HepG2 (cell line): ENCODE measurements at regions not wholly inside any gene's neighbourhood (a gene's known extent, or its start where the extent isn't known, plus 50 kb on each side); places are given as distances from the start of the nearest gene placed in this dataset.

Experiments used
- ATAC-seq: fragments of 200-7000 bp; cut with Tn5 transposase; 3 replicates; pipeline ENCODE4 v1.9.1; 2020; ENCODE audit warnings: mild to moderate bottlenecking, moderate library complexity
- BruUV-seq: library from RNA; stranded (reverse); fragments of 400-500 nt; replicated peaks from 2 replicates; lab custom pipeline; 2021; lab: Mats Ljungman, UMichigan
- CTCF ChIA-PET: fragments of 300-600 bp; formaldehyde crosslinking; extraction: SDS; loops from one replicate; lab custom pipeline; 2021; ENCODE audit warnings: low total read pairs, inconsistent platforms, low intra/inter-chr PET ratio; lab: Yijun Ruan, JAX
- POLR2A ChIA-PET: fragments of 350-600 bp; sonication (Branson Sonifier 250); formaldehyde crosslinking; loops from one replicate; lab custom pipeline; 2020; ENCODE audit warnings: antibody characterized with exemption, inconsistent platforms; lab: Yijun Ruan, JAX
- DNase-seq: peaks from one replicate; pipeline ENCODE4 v3.0.0-alpha.2; 2015; ENCODE audit warnings: low spot score
- FAIRE-seq: peaks from 3 replicates; lab custom pipeline; 2011; peaks lifted over from hg19 to GRCh38; lab: Jason Lieb, UNC
- H2AFZ ChIP-seq: one replicate; pipeline ENCODE4 v1.6.1; 2011; ENCODE audit warnings: low read length, inconsistent platforms
- H3K27ac ChIP-seq: fragments of 300-600 bp; 3 replicates; pipeline ENCODE4 v1.8.0; 2011; ENCODE audit warnings: mixed run types, mild to moderate bottlenecking, mixed read lengths, low read length, inconsistent platforms; ENCODE audit not compliant: insufficient read depth; ENCODE audit errors: extremely low read length
- H3K27me3 ChIP-seq, 2 experiments: fragments of 200-600 bp in 1 of 2; 2 replicates in 1 of 2; 3 replicates in 1 of 2; pipeline versions ENCODE4 v1.6.0 to v1.8.0; 2011; ENCODE audit warnings: low read length in 2 of 2, mild to moderate bottlenecking in 2 of 2, moderate library complexity in 2 of 2, inconsistent platforms in 1 of 2; ENCODE audit not compliant: insufficient read depth in 2 of 2, control insufficient read depth in 1 of 2
- H3K36me3 ChIP-seq, 2 experiments: fragments of 200-600 bp in 1 of 2; replicated peaks in 1 of 2; 2 replicates in 1 of 2; 3 replicates in 1 of 2; pipeline versions ENCODE4 v1.5.1 to v1.8.0; 2011; ENCODE audit warnings: low read length in 2 of 2, inconsistent platforms in 1 of 2; ENCODE audit not compliant: insufficient read depth in 2 of 2, control insufficient read depth in 1 of 2
- H3K4me1 ChIP-seq: 2 replicates; pipeline ENCODE4 v1.5.1; 2012; ENCODE audit warnings: low read length, inconsistent platforms; ENCODE audit not compliant: insufficient read depth
- H3K4me2 ChIP-seq: 2 replicates; pipeline ENCODE4 v1.6.0; 2011; ENCODE audit warnings: low read depth, low read length, inconsistent platforms
- H3K4me3 ChIP-seq, 3 experiments: fragments of 200-600 bp in 1 of 3; sonication (generic), shearing (Covaris generic) in 1 of 3; replicated peaks in 1 of 3; 2 replicates each; pipeline ENCODE4 v1.5.1; 2011 to 2016; ENCODE audit warnings: low read length in 3 of 3, inconsistent platforms in 2 of 3, low read depth in 2 of 3, mild to moderate bottlenecking in 2 of 3, control low read depth in 1 of 3, mixed read lengths in 1 of 3; ENCODE audit not compliant: insufficient read depth in 1 of 3
- H3K79me2 ChIP-seq: one replicate; pipeline ENCODE4 v1.6.1; 2011; ENCODE audit warnings: low read length, inconsistent platforms; ENCODE audit not compliant: insufficient read depth
- H3K9ac ChIP-seq: 2 replicates; pipeline ENCODE4 v1.6.0; 2011; ENCODE audit warnings: mild to moderate bottlenecking, low read depth, low read length, inconsistent platforms; ENCODE audit not compliant: insufficient read depth
- H3K9me3 ChIP-seq: 2 replicates; pipeline ENCODE4 v1.5.1; 2012; ENCODE audit warnings: mild to moderate bottlenecking, low read length
- H4K20me1 ChIP-seq: 2 replicates; pipeline ENCODE4 v1.6.0; 2011; ENCODE audit warnings: inconsistent platforms, mild to moderate bottlenecking, low read length, moderate library complexity; ENCODE audit not compliant: insufficient read depth
- CC2D1A ChIP-seq: sonication (generic); formaldehyde crosslinking; IDR thresholded peaks from 2 replicates; pipeline ENCODE4 v1.8.1; 2023; ENCODE audit warnings: mild to moderate bottlenecking, missing genetic modification reagents
- CCAR2 ChIP-seq: fragments of 200-400 bp; formaldehyde crosslinking; optimal IDR thresholded peaks from 2 replicates; pipeline ENCODE3; 2018; ENCODE audit warnings: low read depth, mild to moderate bottlenecking, low read length, moderate library complexity
- FOSL2 ChIP-seq: sonication (generic); formaldehyde crosslinking; IDR thresholded peaks from 2 replicates; pipeline ENCODE4 v1.4.0; 2020; ENCODE audit warnings: missing genetic modification reagents
- KDM3A ChIP-seq: IDR thresholded peaks from 2 replicates; pipeline ENCODE4 v1.6.1; 2018; ENCODE audit warnings: low read depth, missing compliant biosample characterization
- KMT2A ChIP-seq: sonication (generic); formaldehyde crosslinking; IDR thresholded peaks from 2 replicates; pipeline ENCODE4 v1.4.0; 2020; ENCODE audit warnings: missing genetic modification reagents
- PHF5A ChIP-seq: IDR thresholded peaks from one replicate; pipeline ENCODE4 v1.6.1; 2018; ENCODE audit warnings: low read depth, missing genetic modification reagents; ENCODE audit not compliant: unreplicated experiment
- RBAK ChIP-seq: sonication (generic); formaldehyde crosslinking; IDR thresholded peaks from 2 replicates; pipeline ENCODE4 v1.5.1; 2020; ENCODE audit warnings: mild to moderate bottlenecking, missing genetic modification reagents
- SCMH1 ChIP-seq: sonication (generic); formaldehyde crosslinking; IDR thresholded peaks from 2 replicates; pipeline ENCODE4 v1.9.0; 2021; ENCODE audit warnings: missing genetic modification reagents, mild to moderate bottlenecking, borderline replicate concordance
- SNRNP70 ChIP-seq: fragments of 200-400 bp; formaldehyde crosslinking; IDR thresholded peaks from 2 replicates; pipeline ENCODE4 v1.6.1; 2017; ENCODE audit warnings: mild to moderate bottlenecking, low read depth, low read length, moderate library complexity
- ZNF232 ChIP-seq: sonication (generic); formaldehyde crosslinking; IDR thresholded peaks from 2 replicates; pipeline ENCODE4 v1.4.0; 2020; ENCODE audit warnings: missing genetic modification reagents, borderline replicate concordance
- ZSCAN22 ChIP-seq: sonication (generic); formaldehyde crosslinking; IDR thresholded peaks from 2 replicates; pipeline ENCODE4 v1.4.0; 2020; ENCODE audit warnings: mild to moderate bottlenecking, missing genetic modification reagents
- ZSCAN30 ChIP-seq: sonication (generic); formaldehyde crosslinking; IDR thresholded peaks from 2 replicates; pipeline ENCODE4 v1.5.0; 2020; ENCODE audit warnings: mild to moderate bottlenecking, missing genetic modification reagents
- WGBS: methylation state at CpG from one replicate; pipeline ENCODE4 v1.1.6; 2017; ENCODE audit warnings: low lambda C conversion rate; 5-methylcytosine and 5-hydroxymethylcytosine counted together
- in situ Hi-C: cut with HindIII; loops from 2 replicates; pipeline ENCODE4 v1.10.0; 2017; ENCODE audit warnings: low pct_unique_long_range_greater_than_20kb; ENCODE audit not compliant: extremely low pct_ligation_motif_present
- intact Hi-C: fragments of 100-400 bp; cut with micrococcal nuclease; formaldehyde crosslinking; loops from one replicate; pipeline ENCODE4 v1.10.0; 2022; ENCODE audit not compliant: unreplicated experiment
- TF ChIP-seq, protein P1 (sequence below): sonication (generic); formaldehyde crosslinking; IDR thresholded peaks from 2 replicates; pipeline ENCODE4 v1.4.0; 2020; ENCODE audit warnings: missing genetic modification reagents
- TF ChIP-seq, protein P2 (sequence below): IDR thresholded peaks from 2 replicates; pipeline ENCODE4 v1.6.1; 2016; ENCODE audit warnings: missing compliant biosample characterization, missing genetic modification reagents, borderline replicate concordance
- TF ChIP-seq, protein P3 (sequence below): sonication (generic); formaldehyde crosslinking; IDR thresholded peaks from 2 replicates; pipeline ENCODE4 v1.4.0; 2020; ENCODE audit warnings: missing genetic modification reagents
- TF ChIP-seq, protein P4 (sequence below): sonication (generic); formaldehyde crosslinking; IDR thresholded peaks from 2 replicates; pipeline ENCODE4 v1.4.0; 2020; ENCODE audit warnings: missing genetic modification reagents, borderline replicate concordance
- TF ChIP-seq, protein P5 (sequence below): IDR thresholded peaks from 2 replicates; pipeline ENCODE4 v1.6.1; 2016

DNA sequence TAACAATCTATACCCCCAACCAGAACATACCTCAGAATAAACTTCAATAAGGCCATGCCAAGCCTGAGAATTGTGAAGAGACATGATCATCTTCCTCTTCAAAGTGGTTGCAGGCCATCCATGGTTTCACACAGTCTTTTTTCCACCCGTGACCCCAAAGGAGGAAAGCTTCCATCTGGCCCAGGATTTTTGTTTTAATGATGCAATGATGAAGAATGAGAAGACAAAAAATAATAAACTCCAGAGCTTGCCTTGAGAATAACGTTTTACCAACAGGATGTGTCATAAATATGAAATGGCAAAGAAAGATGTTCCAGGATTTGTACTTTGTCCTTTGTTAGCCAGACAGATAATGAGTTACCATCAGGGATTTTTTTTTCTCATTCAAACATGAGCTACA, 201.9 kb downstream of the WNT5A start (continued):
- TF ChIP-seq, protein P1, sequence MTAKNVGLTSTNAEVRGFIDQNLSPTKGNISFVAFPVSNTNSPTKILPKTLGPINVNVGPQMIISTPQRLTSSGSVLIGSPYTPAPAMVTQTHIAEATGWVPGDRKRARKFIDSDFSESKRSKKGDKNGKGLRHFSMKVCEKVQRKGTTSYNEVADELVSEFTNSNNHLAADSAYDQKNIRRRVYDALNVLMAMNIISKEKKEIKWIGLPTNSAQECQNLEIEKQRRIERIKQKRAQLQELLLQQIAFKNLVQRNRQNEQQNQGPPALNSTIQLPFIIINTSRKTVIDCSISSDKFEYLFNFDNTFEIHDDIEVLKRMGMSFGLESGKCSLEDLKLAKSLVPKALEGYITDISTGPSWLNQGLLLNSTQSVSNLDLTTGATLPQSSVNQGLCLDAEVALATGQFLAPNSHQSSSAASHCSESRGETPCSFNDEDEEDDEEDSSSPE (CRISPR knock-in tag), result no peak
- TF ChIP-seq FOSL2 (no peak), CCAR2 (no peak)

DNA sequence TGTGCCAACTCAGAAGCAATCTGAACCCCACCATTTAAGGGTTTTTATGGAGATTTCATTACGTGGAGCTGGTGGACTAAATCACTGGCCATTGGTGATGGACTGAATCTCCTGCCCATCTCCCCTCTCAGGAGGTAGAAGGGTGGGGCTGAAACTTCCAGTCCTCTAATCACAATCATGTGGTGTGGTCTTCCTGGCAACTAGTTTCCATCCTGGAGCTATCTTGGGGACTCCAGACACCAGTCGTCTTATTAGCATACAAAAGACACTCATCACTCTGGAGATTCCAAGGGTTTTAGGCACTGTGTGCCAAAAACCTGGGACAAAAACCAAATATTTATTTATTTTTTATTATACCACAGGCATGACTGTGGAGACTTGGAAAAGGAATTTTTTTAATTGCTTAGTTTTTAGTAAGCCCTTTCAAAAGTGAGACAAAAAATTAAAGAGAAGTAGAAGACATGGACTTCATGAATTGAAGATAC, 203.6 kb downstream of the WNT5A start:
- CTCF ChIA-PET, result no interaction called here
- H3K79me2 ChIP-seq, result no peaks in the 10 kb centered on the region
- ATAC-seq (no peak), FAIRE-seq (no peak), DNase-seq (no peak)
- no TSS peak for BruUV-seq
- in situ Hi-C loops (no loop called here), intact Hi-C loops (no loop called here)
- no peaks in the 10 kb centered on the region for H3K4me1 ChIP-seq
- no peak overlapping the region for H3K9ac ChIP-seq
- no peak overlapping the region for H3K4me3 ChIP-seq
- no peaks in the 10 kb centered on the region for H3K36me3 ChIP-seq
- H3K27ac ChIP-seq, result no peak overlapping the region
- no peaks in the 10 kb centered on the region for H4K20me1 ChIP-seq
- no peaks in the 10 kb centered on the region for H3K9me3 ChIP-seq
- no peak overlapping the region for H2AFZ ChIP-seq
- 0% methylated on average over 2 of the region's 2 CpGs for WGBS
- H3K27me3 ChIP-seq, result no peaks in the 10 kb centered on the region; a peak in 1 of 5 replicates
- POLR2A ChIA-PET, result no interaction called here
- H3K4me2 ChIP-seq, result no peak overlapping the region
- no peak for TF ChIP-seq ZNF232 (CRISPR knock-in tag)
- TF ChIP-seq ZSCAN22, result no peak
- no peak for TF ChIP-seq RBAK (CRISPR knock-in tag)
- no peak for TF ChIP-seq SCMH1 (CRISPR knock-in tag)
- no peak for TF ChIP-seq CC2D1A (CRISPR knock-in tag)
- TF ChIP-seq, protein P2, sequence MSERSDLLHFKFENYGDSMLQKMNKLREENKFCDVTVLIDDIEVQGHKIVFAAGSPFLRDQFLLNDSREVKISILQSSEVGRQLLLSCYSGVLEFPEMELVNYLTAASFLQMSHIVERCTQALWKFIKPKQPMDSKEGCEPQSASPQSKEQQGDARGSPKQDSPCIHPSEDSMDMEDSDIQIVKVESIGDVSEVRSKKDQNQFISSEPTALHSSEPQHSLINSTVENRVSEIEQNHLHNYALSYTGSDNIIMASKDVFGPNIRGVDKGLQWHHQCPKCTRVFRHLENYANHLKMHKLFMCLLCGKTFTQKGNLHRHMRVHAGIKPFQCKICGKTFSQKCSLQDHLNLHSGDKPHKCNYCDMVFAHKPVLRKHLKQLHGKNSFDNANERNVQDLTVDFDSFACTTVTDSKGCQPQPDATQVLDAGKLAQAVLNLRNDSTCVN (CRISPR knock-in tag), result no peak
- no peak for TF ChIP-seq KMT2A (CRISPR knock-in tag)
- TF ChIP-seq, protein P3, sequence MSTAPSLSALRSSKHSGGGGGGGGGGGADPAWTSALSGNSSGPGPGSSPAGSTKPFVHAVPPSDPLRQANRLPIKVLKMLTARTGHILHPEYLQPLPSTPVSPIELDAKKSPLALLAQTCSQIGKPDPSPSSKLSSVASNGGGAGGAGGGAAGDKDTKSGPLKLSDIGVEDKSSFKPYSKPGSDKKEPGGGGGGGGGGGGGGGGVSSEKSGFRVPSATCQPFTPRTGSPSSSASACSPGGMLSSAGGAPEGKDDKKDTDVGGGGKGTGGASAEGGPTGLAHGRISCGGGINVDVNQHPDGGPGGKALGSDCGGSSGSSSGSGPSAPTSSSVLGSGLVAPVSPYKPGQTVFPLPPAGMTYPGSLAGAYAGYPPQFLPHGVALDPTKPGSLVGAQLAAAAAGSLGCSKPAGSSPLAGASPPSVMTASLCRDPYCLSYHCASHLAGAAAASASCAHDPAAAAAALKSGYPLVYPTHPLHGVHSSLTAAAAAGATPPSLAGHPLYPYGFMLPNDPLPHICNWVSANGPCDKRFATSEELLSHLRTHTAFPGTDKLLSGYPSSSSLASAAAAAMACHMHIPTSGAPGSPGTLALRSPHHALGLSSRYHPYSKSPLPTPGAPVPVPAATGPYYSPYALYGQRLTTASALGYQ, result no peak
- no peak for TF ChIP-seq KDM3A (CRISPR knock-in tag)
- TF ChIP-seq, protein P4, sequence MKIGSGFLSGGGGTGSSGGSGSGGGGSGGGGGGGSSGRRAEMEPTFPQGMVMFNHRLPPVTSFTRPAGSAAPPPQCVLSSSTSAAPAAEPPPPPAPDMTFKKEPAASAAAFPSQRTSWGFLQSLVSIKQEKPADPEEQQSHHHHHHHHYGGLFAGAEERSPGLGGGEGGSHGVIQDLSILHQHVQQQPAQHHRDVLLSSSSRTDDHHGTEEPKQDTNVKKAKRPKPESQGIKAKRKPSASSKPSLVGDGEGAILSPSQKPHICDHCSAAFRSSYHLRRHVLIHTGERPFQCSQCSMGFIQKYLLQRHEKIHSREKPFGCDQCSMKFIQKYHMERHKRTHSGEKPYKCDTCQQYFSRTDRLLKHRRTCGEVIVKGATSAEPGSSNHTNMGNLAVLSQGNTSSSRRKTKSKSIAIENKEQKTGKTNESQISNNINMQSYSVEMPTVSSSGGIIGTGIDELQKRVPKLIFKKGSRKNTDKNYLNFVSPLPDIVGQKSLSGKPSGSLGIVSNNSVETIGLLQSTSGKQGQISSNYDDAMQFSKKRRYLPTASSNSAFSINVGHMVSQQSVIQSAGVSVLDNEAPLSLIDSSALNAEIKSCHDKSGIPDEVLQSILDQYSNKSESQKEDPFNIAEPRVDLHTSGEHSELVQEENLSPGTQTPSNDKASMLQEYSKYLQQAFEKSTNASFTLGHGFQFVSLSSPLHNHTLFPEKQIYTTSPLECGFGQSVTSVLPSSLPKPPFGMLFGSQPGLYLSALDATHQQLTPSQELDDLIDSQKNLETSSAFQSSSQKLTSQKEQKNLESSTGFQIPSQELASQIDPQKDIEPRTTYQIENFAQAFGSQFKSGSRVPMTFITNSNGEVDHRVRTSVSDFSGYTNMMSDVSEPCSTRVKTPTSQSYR (CRISPR knock-in tag), result no peak
- no peak for TF ChIP-seq SNRNP70
- TF ChIP-seq PHF5A (CRISPR knock-in tag), result no peak
- TF ChIP-seq ZSCAN30 (CRISPR knock-in tag), result no peak
- TF ChIP-seq, protein P5, sequence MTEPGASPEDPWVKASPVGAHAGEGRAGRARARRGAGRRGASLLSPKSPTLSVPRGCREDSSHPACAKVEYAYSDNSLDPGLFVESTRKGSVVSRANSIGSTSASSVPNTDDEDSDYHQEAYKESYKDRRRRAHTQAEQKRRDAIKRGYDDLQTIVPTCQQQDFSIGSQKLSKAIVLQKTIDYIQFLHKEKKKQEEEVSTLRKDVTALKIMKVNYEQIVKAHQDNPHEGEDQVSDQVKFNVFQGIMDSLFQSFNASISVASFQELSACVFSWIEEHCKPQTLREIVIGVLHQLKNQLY (CRISPR knock-in tag), result no peak
